HG03025 (cell line): ENCODE measurements at regions not wholly inside any gene's neighbourhood (a gene's known extent, or its start where the extent isn't known, plus 50 kb on each side); places are given as distances from the start of the nearest gene placed in this dataset.

Experiments used
- ATAC-seq: cut with Tn5 transposase; IDR thresholded peaks from one replicate; pipeline ENCODE4 v1.9.1; 2021; ENCODE audit warnings: mild to moderate bottlenecking, moderate library complexity; ENCODE audit not compliant: unreplicated experiment, low FRiP score

DNA sequence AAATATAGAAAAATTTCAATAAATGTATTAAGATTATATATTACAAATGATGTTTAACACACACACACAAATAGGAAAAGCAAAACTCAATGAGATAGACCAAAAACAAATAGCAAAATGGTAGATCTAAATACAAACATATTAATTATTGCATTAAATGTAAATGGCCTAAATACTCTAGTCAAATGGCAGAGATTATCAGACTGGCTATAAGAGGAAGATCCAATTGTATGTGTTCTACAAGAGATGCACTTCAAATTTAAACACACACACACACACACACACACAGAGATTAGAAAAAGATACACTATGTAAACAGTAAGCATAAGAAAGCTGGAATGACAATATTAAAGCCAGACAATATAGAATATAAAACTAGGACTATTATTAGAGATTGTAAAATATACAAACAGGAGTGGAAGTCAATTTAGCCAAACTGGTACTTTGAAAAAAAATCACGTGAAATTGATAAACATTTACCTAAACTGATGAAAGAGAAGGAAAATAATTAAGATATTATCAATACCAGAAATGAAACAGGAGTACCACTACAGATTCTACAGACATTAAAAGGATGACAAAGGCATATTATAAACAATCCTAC, 150.5 kb downstream of the TBXT start:
- no peak for ATAC-seq

DNA sequence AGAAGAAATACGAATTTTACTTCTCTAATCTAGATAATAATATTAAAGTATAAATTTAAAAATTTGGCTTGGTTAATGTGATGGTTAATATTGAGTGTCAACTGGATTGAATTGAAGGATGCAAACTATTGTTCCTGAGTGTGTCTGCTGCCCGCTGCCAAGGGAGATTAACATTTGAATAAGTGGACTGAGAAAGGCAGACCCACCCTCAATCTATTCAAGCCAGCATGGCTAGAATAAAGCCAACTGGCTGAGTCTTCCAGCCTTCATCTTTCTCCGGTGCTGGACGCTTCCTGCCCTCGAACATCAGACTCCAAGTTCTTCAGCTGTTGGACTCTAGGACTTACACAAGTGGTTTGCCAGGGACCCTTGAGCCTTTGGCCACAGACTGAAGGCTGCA, 152.7 kb downstream of the TBXT start:
- no peak for ATAC-seq

DNA sequence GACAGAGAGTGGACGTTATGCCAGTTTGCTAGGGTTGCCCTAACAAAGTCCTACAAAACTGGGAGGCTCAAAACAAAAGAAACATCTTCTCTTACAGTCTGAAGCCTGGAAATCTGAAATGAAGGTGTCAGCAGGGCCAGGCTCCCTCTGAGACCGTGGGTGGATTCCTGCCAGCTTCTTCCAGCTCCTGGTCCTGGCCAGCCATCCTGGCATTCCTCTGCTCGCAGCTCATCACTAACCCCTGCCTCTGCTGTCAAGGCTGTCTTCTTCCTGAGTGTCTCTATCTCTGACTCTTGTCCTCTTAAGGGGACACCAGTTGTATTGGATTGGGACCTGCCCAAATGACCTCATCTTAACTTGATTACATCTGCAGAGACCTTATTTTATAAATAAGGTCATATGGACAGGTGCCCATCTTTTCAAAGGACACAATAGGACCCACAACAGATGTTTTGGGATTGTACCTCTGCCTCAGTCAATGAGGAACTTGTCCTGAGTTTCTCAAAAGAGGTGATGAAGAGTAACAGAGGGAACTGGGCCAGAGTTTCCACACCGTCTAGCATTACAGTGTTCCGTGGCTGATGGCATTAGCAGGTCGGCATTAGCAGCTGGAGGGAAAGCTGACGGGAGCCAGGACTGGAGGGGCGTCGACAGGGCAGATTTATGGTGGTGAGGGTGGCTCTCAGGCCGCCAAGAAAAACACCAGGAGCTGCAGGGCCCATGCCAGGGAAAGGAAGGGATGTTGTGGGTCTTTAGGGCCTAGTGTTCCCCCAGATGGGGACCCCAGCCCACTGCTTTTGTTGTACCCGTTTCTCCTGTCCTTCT, 157.3 kb downstream of the TBXT start:
- no peak for ATAC-seq

DNA sequence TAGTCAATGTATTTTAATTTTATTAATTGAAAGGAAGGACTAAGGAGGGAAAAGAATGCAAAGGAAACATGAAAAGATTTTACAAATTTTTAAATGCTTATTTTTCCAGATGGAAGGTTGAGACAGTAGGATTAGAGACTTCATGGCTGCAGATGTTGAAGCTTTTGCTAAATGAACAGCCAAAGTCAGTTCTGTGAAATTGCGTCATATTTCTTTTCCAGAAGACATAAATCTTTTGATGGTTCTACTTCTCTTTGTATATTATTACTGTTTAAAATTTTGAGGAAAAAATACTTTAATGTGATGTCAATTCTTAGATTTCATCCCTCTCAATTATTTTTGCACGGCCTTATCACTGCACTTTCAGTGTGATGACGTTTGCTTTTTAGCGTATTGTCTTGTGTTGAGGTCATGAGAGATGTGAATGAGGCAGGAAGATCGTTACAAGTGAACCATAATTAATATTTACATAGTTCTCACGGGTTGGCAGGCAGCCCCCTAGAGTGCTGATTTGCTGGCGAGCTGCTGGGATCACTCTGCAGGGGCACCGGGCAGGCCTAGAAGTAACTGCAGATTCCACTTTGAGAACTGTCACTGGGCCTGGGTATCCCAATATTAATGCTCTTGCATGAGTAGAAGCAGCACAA, 158.1 kb downstream of the TBXT start:
- ATAC-seq, result no peak

DNA sequence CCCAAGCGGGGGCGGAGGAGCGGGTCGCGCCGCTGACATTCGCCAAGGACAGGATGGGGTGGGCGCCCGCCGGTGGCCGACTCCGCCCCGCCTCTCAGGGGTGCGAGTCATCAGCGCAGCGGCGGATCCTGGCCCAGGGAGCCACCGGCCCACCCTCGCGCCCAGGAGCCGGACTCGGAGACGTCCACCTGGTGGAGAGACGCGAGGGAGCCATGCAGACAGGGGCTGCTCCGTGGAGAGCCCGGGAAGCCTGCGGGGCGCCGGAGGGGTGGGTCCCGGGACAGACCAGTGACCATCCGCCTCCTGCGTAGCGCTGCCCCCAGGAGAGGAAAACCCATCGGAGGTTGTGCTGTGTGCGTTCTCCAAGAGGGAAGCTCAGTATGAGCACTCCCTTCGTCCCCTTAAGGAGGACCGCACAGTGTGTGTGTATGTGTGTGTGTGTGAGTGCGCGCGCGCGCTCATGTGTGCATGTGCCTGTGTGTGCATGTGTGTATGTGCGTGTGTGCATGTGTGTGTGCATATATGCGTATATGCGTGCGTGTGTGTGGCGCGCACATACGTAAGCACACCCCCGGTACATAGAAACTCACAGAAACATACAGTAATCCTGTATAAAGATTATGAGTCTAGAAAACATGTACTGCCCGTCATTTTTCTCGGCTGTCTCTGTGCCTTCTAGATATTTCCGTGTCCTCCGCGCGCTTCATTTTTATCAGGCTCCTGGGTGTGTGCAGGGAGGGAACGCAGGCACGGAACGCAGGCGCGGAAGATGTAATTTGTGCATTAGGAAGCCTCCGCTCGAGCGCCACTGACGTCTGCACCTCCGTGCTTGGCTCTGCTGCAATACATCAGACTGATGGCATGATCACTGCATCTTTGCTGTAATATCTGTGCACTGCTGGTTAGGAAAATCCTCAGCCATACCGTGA, 158.9 kb downstream of the TBXT start:
- no peak for ATAC-seq

DNA sequence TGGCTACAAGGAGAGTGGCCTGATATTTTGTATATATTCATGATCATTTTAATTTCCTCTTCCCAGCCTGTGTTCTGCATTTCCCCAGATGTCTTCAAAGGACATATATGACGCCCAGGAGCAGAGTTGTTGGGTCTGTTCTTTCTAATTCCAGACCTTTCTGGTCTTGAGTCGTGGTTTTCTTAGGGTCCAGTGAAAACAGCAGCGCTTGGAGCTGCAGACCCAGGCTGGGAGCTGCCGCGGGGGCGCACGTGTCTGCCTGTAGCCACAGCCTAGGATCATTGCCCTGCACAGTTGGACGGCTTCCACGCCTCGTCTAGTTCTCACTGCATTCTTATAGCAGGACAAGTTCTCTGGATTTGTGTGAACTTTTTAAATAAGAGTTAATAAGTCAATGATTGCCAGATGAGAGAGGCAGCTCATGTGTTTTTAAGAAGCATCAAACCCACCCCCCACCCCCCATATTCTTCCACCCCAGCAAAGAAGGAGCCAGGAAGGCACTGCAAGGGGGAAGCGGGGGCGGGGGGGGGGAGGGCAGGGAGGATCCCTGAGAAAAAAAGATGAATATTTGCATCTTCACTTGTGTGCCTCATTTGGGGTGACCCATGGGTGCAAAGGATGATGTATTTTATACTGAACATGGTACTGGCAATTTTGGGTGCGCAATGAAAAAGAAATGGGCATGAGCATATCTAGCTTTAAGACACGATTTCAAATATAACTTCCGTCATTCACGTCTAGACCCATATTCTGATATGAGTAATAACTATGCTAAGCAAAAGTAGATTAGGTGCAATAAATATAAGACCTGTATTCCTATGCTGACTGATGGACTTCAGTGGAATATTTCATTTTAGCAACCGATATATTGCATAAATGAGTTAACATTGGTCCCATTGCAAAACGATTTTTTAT, 160.0 kb downstream of the TBXT start:
- ATAC-seq, result no peak

DNA sequence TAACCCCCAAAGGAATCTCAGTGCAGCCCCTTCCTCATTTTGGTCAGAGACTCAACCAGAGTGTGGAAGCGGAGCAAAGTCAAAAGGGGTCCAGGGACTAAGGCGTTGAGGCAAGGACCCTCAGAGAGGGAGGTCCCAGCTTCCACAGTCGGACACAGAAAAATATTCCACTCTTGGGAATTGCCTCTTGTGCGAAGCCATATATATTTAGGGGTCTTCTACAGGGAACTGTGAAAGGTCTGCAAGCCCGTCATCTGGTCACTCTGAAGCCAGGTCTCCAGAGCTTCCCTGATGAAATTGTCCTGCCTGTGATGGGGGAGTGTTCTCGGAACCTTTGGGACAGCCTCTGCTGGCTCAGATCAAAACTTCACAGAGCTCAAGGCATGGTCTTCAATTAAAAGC, 160.8 kb downstream of the TBXT start:
- no peak for ATAC-seq

DNA sequence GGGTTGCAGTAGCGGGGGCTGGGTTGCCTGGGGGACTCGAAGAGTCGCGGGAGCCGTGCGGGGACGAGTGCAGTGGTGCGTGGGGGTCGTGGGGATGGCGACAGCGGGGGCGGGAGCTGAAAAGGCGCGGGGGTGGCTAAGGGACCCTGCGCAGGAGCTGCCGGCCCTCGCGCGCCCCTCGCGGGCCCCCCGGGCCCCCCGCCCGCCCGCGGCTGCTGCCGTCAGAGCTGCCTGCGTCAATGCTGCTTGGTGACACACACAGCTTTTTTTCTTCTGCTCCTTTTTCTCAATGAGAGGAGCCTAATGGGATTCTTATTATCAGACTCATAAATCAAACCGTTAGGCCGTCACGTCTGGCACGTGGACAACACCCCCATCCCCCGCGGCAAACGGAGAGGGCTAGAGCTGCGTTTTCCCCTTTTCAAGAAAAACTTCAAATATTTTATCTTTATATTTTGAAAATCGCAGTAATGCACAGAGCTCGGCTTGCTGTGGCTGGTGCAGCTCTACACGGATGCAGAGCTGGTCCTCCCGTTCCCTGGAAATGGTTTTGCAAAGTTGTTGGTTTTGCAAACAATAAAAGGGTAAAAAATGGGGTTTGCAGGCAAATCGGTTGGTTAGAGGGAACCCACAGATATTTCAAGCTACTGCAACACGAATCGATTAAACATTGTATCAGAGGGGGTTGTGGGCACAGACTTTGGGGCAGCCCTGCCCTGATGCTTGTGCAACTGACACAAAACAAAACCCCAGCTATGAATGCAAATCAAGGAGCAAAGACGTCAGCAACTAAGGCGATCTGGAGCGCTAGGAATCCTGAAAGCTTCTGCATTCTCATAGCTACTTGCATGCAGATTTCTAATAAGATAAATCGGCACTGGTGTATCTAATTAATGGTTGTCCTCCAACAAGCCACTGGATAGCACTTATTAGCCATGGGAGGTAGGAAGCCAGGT, 161.4 kb downstream of the TBXT start:
- no peak for ATAC-seq

DNA sequence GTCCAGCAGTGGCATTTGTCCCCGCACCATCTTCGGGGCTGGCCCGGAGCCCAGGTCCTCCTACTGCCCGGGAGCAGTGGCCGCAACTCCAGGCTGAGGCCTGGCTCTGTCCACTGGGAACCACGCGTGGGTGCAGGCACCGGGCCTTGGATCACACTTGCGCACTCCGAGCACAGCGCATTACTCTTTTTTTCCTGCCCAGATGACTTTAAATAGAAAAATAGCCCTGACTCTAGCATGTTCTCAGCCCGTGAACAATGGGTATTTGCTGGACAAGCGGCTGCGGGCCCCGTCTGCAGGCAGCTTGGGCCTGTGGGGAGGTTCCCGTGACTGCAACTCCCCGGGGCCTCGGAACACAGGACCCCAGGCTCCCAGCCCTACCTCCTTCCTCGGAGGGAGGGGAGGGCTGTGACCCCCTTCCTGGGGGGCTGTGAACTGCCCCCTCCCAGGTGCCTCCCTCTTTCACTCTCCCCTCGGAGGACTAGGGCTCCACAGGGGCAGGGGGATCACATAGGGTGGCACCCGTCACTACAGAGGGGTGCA, 162.2 kb downstream of the TBXT start:
- no peak for ATAC-seq

DNA sequence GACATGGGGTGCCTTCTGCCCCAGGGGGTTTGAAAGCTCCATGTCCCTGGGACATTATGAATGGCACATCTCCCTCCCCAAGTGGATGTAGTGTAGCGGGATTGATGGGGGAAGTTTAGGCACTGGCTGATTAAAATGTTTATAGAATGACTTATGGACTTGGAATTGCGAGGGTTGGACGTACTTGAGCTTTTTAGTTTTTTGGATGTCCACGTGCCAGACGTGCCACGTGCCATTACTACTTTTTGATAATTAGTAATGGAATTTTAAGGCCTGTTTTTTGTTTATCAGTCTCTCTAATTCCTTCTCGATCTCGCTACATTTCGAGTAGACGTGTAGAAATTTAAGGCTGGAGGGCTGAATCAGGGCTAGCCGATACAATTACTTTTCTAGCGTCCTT, 162.8 kb downstream of the TBXT start:
- ATAC-seq, result no peak

DNA sequence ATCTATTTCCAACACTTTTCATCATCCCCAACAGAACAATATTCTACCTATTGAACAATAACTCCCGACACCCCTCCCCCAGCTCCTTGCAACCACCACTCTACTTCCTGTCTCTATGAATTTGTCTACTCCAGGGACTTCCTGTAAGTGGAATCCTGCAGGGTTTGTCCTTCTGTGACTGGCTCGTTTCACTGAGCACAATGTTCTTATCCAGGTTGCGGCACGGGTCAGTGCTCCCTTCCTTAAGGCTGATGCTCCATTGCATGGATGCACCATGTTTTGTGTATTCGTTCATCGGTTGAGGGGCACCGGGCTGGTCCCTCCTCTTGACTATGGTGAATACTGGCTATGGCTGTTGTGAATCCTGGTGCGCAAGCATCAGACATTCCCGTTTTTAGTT, 163.2 kb downstream of the TBXT start:
- ATAC-seq, result no peak

DNA sequence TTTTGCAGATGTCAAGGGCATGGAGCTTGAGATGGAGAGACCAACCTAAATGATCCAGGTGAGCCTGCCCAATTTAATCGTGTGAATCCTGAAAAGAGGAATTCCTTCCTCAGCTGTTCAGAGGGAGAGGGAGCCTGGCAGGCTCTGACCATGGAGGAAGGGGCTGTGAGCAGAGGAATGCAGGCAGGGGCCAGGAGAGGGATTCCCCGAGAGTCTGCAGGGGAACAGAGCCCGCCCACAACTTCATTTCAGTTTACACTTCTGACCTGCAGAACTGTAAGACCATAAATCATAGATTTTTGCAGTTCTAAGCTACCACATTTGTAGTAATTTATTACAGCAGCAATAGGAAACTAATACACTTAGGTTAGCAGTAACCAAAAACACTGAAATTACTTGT, 164.1 kb downstream of the TBXT start:
- no peak for ATAC-seq

DNA sequence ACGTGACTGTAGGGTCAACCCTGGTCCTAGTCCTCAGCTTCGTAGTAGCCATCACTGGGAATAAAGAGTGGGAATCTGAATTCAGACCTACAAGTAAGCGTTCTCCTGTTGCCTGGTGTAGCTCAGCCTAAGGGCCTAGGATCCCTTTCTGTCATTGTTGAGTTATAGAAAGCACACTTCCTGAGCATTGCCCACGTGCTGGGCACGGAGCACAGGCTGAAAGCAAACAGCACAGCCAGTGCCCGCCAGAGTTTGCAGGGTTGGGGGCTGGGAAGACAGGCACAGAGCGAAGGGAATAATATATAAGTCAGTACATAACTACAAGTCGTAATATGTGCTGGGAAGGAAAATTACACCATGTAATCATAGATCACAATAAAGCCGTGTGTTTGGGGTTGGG, 166.3 kb downstream of the TBXT start:
- no peak for ATAC-seq

DNA sequence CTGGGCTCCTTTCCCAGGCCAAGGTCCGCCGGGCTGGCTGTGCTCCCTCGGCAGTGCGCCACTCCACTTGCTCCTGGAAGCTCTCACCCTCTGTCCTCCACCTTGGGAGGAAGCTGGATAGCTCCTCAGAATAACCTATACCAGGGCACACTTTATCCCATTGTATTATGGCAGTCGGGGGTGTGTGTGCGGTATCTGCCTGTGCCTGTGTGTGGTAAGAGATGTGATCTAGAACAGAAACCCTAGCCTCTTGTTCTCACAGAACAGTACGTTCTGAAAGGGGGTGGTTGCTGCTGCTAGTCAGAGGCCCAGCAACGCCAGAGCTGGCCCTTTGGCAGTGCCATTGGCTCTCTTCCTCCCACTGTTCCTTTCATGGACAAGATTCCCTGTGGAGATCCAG, 168.4 kb downstream of the TBXT start:
- no peak for ATAC-seq

DNA sequence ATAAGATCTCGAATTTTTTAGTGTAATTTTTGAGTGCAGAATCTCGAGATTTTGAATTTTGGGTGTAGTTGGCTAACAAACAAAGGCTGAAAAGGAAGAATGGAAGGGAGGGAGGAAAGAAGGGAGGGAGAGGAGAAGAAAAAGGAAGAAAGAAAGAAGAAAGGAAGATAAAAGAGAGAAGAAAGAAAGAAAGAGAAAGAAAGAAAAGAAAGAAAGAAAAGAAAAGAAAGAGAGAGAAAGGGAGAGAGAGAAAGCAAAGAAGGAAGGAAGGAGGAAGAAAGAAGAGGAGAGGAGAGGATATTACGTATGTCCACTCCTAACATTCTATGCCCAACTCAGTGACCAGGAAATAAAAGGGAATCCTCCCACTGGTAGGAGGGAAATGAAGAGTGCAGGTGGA, 169.6 kb downstream of the TBXT start:
- no peak for ATAC-seq

DNA sequence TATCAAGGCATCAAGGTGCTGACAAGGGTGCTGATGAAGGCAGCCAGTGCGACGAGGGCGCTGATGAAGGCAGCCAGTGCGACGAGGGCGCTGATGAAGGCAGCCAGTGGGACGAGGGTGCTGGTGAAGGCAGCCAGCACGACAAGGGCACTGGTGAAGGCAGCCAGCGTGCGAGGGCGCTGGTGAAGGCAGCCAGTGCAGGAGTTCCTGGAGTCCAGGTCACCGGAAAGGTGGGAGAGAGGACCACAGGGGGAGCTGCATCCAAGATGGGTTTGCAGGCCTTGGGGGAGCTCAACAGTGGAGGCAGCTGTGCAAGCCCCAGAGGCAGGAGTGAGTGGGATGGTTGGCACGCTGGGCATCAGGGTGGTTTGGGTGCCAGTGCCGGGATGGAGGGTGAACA, 176.3 kb downstream of the TBXT start:
- no peak for ATAC-seq

DNA sequence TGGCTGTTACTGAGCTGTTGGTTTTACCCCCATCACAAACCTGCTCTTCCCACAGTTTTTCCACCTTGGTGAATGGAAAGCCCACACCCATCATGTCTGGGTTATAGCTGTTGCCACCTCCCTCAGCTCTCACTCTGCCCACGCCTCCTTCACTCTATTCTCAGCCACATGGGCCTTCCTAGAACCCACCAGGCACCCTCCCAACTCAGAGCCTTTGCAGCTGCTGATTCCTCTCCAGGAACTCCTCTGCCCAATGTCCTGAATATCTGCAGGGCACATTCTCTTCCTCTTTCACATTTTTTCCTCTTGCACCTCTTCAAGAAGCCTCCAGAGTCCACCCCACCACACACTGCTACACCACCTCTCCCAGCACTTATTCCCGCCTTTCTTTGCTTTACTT, 177.4 kb downstream of the TBXT start:
- ATAC-seq, result no peak

DNA sequence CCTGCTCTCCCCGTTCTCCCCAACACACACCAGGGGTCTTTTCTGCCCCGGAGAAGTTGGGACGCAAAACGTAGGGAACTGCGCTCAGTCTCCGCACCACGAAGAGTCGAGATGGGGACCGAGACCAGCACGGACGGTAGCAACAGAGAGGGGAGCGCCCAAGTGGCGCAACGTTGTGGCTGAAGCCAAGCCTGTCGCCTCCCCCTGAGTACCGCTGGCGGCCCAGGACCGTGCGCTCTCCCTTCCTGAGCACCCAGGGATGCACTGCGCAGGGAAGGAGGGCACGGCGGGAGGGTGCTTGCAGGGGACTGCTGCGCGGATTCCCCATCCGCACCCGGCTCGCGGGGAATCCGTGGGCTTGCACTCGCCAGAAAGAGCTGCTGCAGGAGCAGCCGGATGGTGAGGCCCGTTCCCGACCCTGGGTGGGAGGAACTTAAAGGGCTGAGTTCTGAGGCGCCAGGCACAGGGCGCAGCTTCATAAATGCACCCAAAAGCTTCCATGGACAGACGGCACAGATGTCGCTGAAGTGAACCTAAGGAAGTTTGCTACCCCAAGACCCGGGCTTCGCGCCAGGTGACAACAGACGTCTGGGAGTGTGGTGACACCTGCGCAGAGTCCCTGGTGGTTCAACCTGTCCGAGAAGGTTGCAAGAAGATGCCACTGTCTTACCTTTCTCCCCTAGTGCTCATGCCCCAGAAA, 178.7 kb downstream of the TBXT start:
- no peak for ATAC-seq
